Fibroblast of lung (primary cell): ENCODE measurements at regions not wholly inside any gene's neighbourhood (a gene's known extent, or its start where the extent isn't known, plus 50 kb on each side); places are given as distances from the start of the nearest gene placed in this dataset.

ENCODE experiments used
- DNase-seq, 2 donors: peaks; one replicate each; pipeline versions ENCODE4 v3.0.0 to v3.0.0-alpha.2; 2010; ENCODE audit warnings: low read depth in 2 of 2
- H2AFZ ChIP-seq: 2 replicates; pipeline ENCODE4 v1.5.1; 2012; ENCODE audit warnings: low read length, control low read depth, inconsistent platforms
- H3K27ac ChIP-seq: 2 replicates; pipeline ENCODE4 v1.5.1; 2011; ENCODE audit warnings: low read length, control low read depth; ENCODE audit not compliant: insufficient read depth
- H3K27me3 ChIP-seq: 2 replicates; pipeline ENCODE4 v1.5.1; 2011; ENCODE audit warnings: mild to moderate bottlenecking, low read length; ENCODE audit not compliant: control insufficient read depth, insufficient read depth
- H3K36me3 ChIP-seq: 2 replicates; pipeline ENCODE4 v1.5.1; 2011; ENCODE audit warnings: low read length; ENCODE audit not compliant: control insufficient read depth, insufficient read depth
- H3K4me1 ChIP-seq: 2 replicates; pipeline ENCODE4 v1.5.1; 2011; ENCODE audit warnings: low read length; ENCODE audit not compliant: control insufficient read depth, insufficient read depth; ENCODE audit errors: extremely low read depth
- H3K4me2 ChIP-seq: 2 replicates; pipeline ENCODE4 v1.5.1; 2011; ENCODE audit warnings: low read length, control low read depth; ENCODE audit not compliant: insufficient read depth; ENCODE audit errors: extremely low read depth
- H3K4me3 ChIP-seq, 4 experiments: fragments of 200-600 bp in 1 of 4; sonication (generic) in 1 of 4; replicated peaks in 1 of 4; 2 replicates each; pipeline ENCODE4 v1.5.1; 2011 to 2016; ENCODE audit warnings: low read length in 4 of 4, low read depth in 3 of 4, mild to moderate bottlenecking in 3 of 4, control low read depth in 2 of 4, inconsistent platforms in 1 of 4, mixed read lengths in 1 of 4; ENCODE audit not compliant: insufficient read depth in 1 of 4; ENCODE audit errors: control extremely low read depth in 1 of 4
- H3K79me2 ChIP-seq: 2 replicates; pipeline ENCODE4 v1.5.1; 2012; ENCODE audit warnings: mild to moderate bottlenecking, low read length, inconsistent platforms; ENCODE audit not compliant: control insufficient read depth, insufficient read depth
- H3K9ac ChIP-seq: 2 replicates; pipeline ENCODE4 v1.5.1; 2011; ENCODE audit warnings: mild to moderate bottlenecking, low read length, control low read depth; ENCODE audit not compliant: insufficient read depth
- H3K9me3 ChIP-seq: 2 replicates; pipeline ENCODE4 v1.5.1; 2012; ENCODE audit warnings: low read depth, low read length; ENCODE audit not compliant: control insufficient read depth, insufficient read depth
- H4K20me1 ChIP-seq: 2 replicates; pipeline ENCODE4 v1.5.1; 2011; ENCODE audit warnings: low read length; ENCODE audit not compliant: control insufficient read depth, insufficient read depth; ENCODE audit errors: extremely low read depth
- CTCF ChIP-seq, 2 donors: IDR thresholded peaks in 1 of 2; conservative IDR thresholded peaks in 1 of 2; 1 replicate in 1 of 2; 2 replicates in 1 of 2; pipeline ENCODE4 v1.5.1; 2011 to 2012; ENCODE audit warnings: low read length in 2 of 2, control low read depth in 1 of 2, inconsistent platforms in 1 of 2, low read depth in 1 of 2, mild to moderate bottlenecking in 1 of 2
- EZH2 ChIP-seq: IDR thresholded peaks from 2 replicates; pipeline ENCODE4 v1.5.1; 2012; ENCODE audit warnings: low read length, control low read depth, mild to moderate bottlenecking; ENCODE audit errors: missing control alignments

GRCh38 chr6:167454003-167454402 is 129.1 kb downstream of the TTLL2 start:
- Histone ChIP-seq H3K4me1 (no peaks in the 10 kb centered on the region), H3K4me2 (no peak overlapping the region), H3K27ac (no peak overlapping the region), H2AFZ (no peak overlapping the region), H4K20me1 (no peaks in the 10 kb centered on the region), H3K9ac (no peak overlapping the region), H3K27me3 (no peaks in the 10 kb centered on the region), H3K79me2 (no peaks in the 10 kb centered on the region), H3K9me3 (no peaks in the 10 kb centered on the region), H3K4me3 (no peak overlapping the region), H3K36me3 (no peaks in the 10 kb centered on the region)
- no peak for DNase-seq
- no peak for TF ChIP-seq EZH2
- no peak for TF ChIP-seq CTCF (conservative IDR thresholded peaks at IDR 0.05 in 1 of 2, IDR thresholded peaks at IDR 0.05 in 1 of 2; ENCODE audit: low read depth in 1 of 2, low read length in 2 of 2)

GRCh38 chr6:167455371-167455770 is 130.5 kb downstream of the TTLL2 start:
- Histone ChIP-seq H3K4me2 (no peak overlapping the region), H2AFZ (no peak overlapping the region), H3K9ac (no peak overlapping the region), H3K9me3 (no peaks in the 10 kb centered on the region), H3K27ac (no peak overlapping the region), H3K79me2 (no peaks in the 10 kb centered on the region), H3K27me3 (no peaks in the 10 kb centered on the region), H3K4me3 (no peak overlapping the region), H3K36me3 (no peaks in the 10 kb centered on the region), H4K20me1 (no peaks in the 10 kb centered on the region), H3K4me1 (no peaks in the 10 kb centered on the region)
- DNase-seq = no peak
- TF ChIP-seq CTCF (conservative IDR thresholded peaks at IDR 0.05 in 1 of 2, IDR thresholded peaks at IDR 0.05 in 1 of 2; ENCODE audit: low read depth in 1 of 2, low read length in 2 of 2) = no peak
- no peak for TF ChIP-seq EZH2

- H3K4me3 ChIP-seq = no peak overlapping the region
- TF ChIP-seq EZH2 (no peak), CTCF (conservative IDR thresholded peaks at IDR 0.05 in 1 of 2, IDR thresholded peaks at IDR 0.05 in 1 of 2; ENCODE audit: low read depth in 1 of 2, low read length in 2 of 2) (no peak)
- no peak overlapping the region for H3K27ac ChIP-seq
- H3K9me3 ChIP-seq = no peaks in the 10 kb centered on the region
- no peak overlapping the region for H3K9ac ChIP-seq
- no peaks in the 10 kb centered on the region for H3K27me3 ChIP-seq
- no peak overlapping the region for H2AFZ ChIP-seq
- H3K4me1 ChIP-seq = no peaks in the 10 kb centered on the region
- H3K79me2 ChIP-seq = no peaks in the 10 kb centered on the region
- no peak for DNase-seq
- H3K36me3 ChIP-seq = no peaks in the 10 kb centered on the region
- no peaks in the 10 kb centered on the region for H4K20me1 ChIP-seq
- H3K4me2 ChIP-seq = no peak overlapping the region
Measured at GRCh38 chr6:167462514-167463312, 137.8 kb downstream of the TTLL2 start.
